SK-N-SH (cell line): ENCODE measurements at regions not wholly inside any gene's neighbourhood (a gene's known extent, or its start where the extent isn't known, plus 50 kb on each side); places are given as distances from the start of the nearest gene placed in this dataset.

Experiments
- CTCF ChIA-PET: fragments of 300-600, 350-600 bp; formaldehyde crosslinking; extraction: SDS; loops from one replicate; lab custom pipeline; 2021; lab: Yijun Ruan, JAX
- POLR2A ChIA-PET: fragments of 350-600 bp; sonication (Branson Sonifier 250); formaldehyde crosslinking; extraction: SDS; loops from one replicate; lab custom pipeline; 2020; ENCODE audit warnings: antibody characterized with exemption, inconsistent platforms; lab: Yijun Ruan, JAX
- DNase-seq: peaks from one replicate; pipeline ENCODE4 v3.0.0; 2012
- H2AFZ ChIP-seq: fragments of 200-600 bp; sonication (generic); 2 replicates; pipeline ENCODE4 v1.8.1; 2016; ENCODE audit warnings: antibody characterized with exemption, mild to moderate bottlenecking, low read depth
- H3F3A ChIP-seq: fragments of 200-600 bp; sonication (generic); replicated peaks from 2 replicates; pipeline ENCODE3; 2016; ENCODE audit warnings: antibody characterized with exemption, mild to moderate bottlenecking; ENCODE audit not compliant: insufficient read depth
- H3K27ac ChIP-seq, 2 experiments: fragments of 200-500 bp in 1 of 2; fragments of 200-600 bp in 1 of 2; sonication (Bioruptor generic) in 1 of 2; sonication (generic), shearing (Covaris generic) in 1 of 2; 2 replicates each; pipeline versions ENCODE4 v1.5.1 to v1.6.1; 2014 to 2016; ENCODE audit warnings: low read depth in 2 of 2, inconsistent platforms in 1 of 2, low read length in 1 of 2, mild to moderate bottlenecking in 1 of 2, mixed read lengths in 1 of 2
- H3K27me3 ChIP-seq: fragments of 200-600 bp; sonication (generic), shearing (Covaris generic); 2 replicates; pipeline ENCODE4 v1.6.1; 2016; ENCODE audit warnings: mixed run types; ENCODE audit not compliant: insufficient read depth
- H3K36me3 ChIP-seq, 2 experiments: fragments of 200-500 bp in 1 of 2; fragments of 200-600 bp in 1 of 2; sonication (Bioruptor generic) in 1 of 2; sonication (generic) in 1 of 2; replicated peaks in 1 of 2; 2 replicates each; pipeline versions ENCODE3 to v1.5.1; 2014 to 2016; ENCODE audit warnings: low read length in 1 of 2, mild to moderate bottlenecking in 1 of 2; ENCODE audit not compliant: insufficient read depth in 2 of 2, control insufficient read depth in 1 of 2
- H3K4me1 ChIP-seq, 2 experiments: fragments of 200-500 bp in 1 of 2; fragments of 200-600 bp in 1 of 2; sonication (Bioruptor generic) in 1 of 2; sonication (generic), shearing (Covaris generic) in 1 of 2; 2 replicates each; pipeline versions ENCODE4 v1.5.1 to v1.6.1; 2014 to 2016; ENCODE audit warnings: low read depth in 1 of 2, low read length in 1 of 2, mixed run types in 1 of 2; ENCODE audit not compliant: insufficient read depth in 2 of 2, control insufficient read depth in 1 of 2
- H3K4me2 ChIP-seq: fragments of 200-600 bp; sonication (generic), shearing (Covaris generic); 2 replicates; pipeline ENCODE4 v1.6.1; 2017; ENCODE audit warnings: mixed run types
- H3K4me3 ChIP-seq, 2 experiments: fragments of 200-500 bp in 1 of 2; fragments of 200-600 bp in 1 of 2; sonication (Bioruptor generic) in 1 of 2; sonication (generic), shearing (Covaris generic) in 1 of 2; 2 replicates each; pipeline versions ENCODE4 v1.5.1 to v1.8.1; 2014 to 2016; ENCODE audit warnings: low read depth in 2 of 2, inconsistent platforms in 1 of 2, low read length in 1 of 2, mild to moderate bottlenecking in 1 of 2, mixed read lengths in 1 of 2, moderate library complexity in 1 of 2
- H3K79me2 ChIP-seq: fragments of 200-600 bp; sonication (generic); 2 replicates; pipeline ENCODE4 v1.8.1; 2017; ENCODE audit warnings: mild to moderate bottlenecking; ENCODE audit not compliant: insufficient read depth
- H3K9ac ChIP-seq: fragments of 200-600 bp; sonication (generic); 2 replicates; pipeline ENCODE4 v1.6.1; 2017; ENCODE audit warnings: mixed run types
- H3K9me2 ChIP-seq: fragments of 200-600 bp; sonication (generic); 2 replicates; pipeline ENCODE4 v1.6.1; 2017; ENCODE audit warnings: mixed run types
- H3K9me3 ChIP-seq: fragments of 200-600 bp; sonication (generic); 2 replicates; pipeline ENCODE4 v1.6.1; 2017; ENCODE audit warnings: mixed run types, mild to moderate bottlenecking, moderate library complexity
- H4K20me1 ChIP-seq: fragments of 200-600 bp; sonication (generic); 2 replicates; pipeline ENCODE4 v1.6.1; 2017; ENCODE audit warnings: mild to moderate bottlenecking, mixed run types; ENCODE audit not compliant: insufficient read depth
- ELF1 ChIP-seq: IDR thresholded peaks from 2 replicates; pipeline ENCODE4 v1.4.0; 2012
- EP300 ChIP-seq, 2 experiments: IDR thresholded peaks; 2 replicates each; pipeline versions ENCODE4 v1.4.0 to v1.6.1; 2012; ENCODE audit warnings: borderline replicate concordance in 1 of 2, low read depth in 1 of 2, low read length in 1 of 2
- EZH2phosphoT487 ChIP-seq: fragments of 200-600 bp; sonication (generic); IDR thresholded peaks from 2 replicates; pipeline ENCODE4 v1.6.1; 2017; ENCODE audit warnings: low read depth, mixed run types, mild to moderate bottlenecking, antibody characterized with exemption, moderate library complexity, borderline replicate concordance
- FOSL2 ChIP-seq: IDR thresholded peaks from 2 replicates; pipeline ENCODE4 v1.4.0; 2012; ENCODE audit warnings: low read depth, mild to moderate bottlenecking, moderate library complexity, borderline replicate concordance
- FOXJ3 ChIP-seq: sonication (generic); formaldehyde crosslinking; IDR thresholded peaks from 2 replicates; pipeline ENCODE4 v1.5.1; 2020; ENCODE audit warnings: mild to moderate bottlenecking, missing genetic modification reagents
- FOXM1 ChIP-seq: IDR thresholded peaks from 2 replicates; pipeline ENCODE4 v1.4.0; 2012; ENCODE audit warnings: low read depth, mild to moderate bottlenecking
- JUND ChIP-seq: IDR thresholded peaks from 2 replicates; pipeline ENCODE4 v1.4.0; 2012
- MAX ChIP-seq: IDR thresholded peaks from 2 replicates; pipeline ENCODE4 v1.4.0; 2012; ENCODE audit warnings: low read depth
- NFIC ChIP-seq: IDR thresholded peaks from 2 replicates; pipeline ENCODE4 v1.4.0; 2012; ENCODE audit warnings: borderline replicate concordance
- PBX3 ChIP-seq: IDR thresholded peaks from 2 replicates; pipeline ENCODE4; 2012
- RCOR1 ChIP-seq: fragments of 150-350 bp; IDR thresholded peaks from 2 replicates; pipeline ENCODE4 v1.6.1; 2017; ENCODE audit warnings: antibody characterized with exemption, low read length
- REST ChIP-seq: IDR thresholded peaks from 2 replicates; pipeline ENCODE4 v1.6.1; 2012; ENCODE audit warnings: mild to moderate bottlenecking, low read depth, low read length, moderate library complexity
- RFX5 ChIP-seq: IDR thresholded peaks from 2 replicates; pipeline ENCODE4 v1.6.1; 2012; ENCODE audit warnings: mild to moderate bottlenecking, improper control_type of control experiment, low read length
- SMC3 ChIP-seq: IDR thresholded peaks from 2 replicates; pipeline ENCODE4 v1.6.1; 2012; ENCODE audit warnings: low read depth, low read length, improper control_type of control experiment
- TCF12 ChIP-seq: IDR thresholded peaks from 2 replicates; pipeline ENCODE4 v1.4.0; 2012
- USF2 ChIP-seq: fragments of 150-350 bp; IDR thresholded peaks from 2 replicates; pipeline ENCODE4 v1.6.1; 2017; ENCODE audit warnings: antibody characterized with exemption, low read length, low read depth, borderline replicate concordance
- ZBTB33 ChIP-seq: IDR thresholded peaks from 2 replicates; pipeline ENCODE4 v1.4.0; 2012; ENCODE audit warnings: low read depth, borderline replicate concordance
- WGBS: methylation state at CpG from one replicate; pipeline ENCODE4 v1.1.6; 2017; ENCODE audit warnings: low lambda C conversion rate; 5-methylcytosine and 5-hydroxymethylcytosine counted together

- no peak for TF ChIP-seq RFX5
- no peak for TF ChIP-seq REST
- TF ChIP-seq NFIC: no peak
- TF ChIP-seq TCF12: no peak
- TF ChIP-seq FOSL2: no peak
- no peak for TF ChIP-seq FOXM1
- DNase-seq: no peak
- ChIA-PET CTCF (interaction anchor here (1.0 to 3.5 kb wide), 3 partner anchors 33 to 216 kb away, joined by 3 to 13 read pairs (median 5); no protein-coding TSS in a partner anchor), POLR2A (no interaction called here)
- Histone ChIP-seq H2AFZ (no peak overlapping the region), H3K4me3 (no peak overlapping the region), H3K36me3 (no peaks in the 10 kb centered on the region), H3K27me3 (no peaks in the 10 kb centered on the region), H3K9me2 (no peaks in the 10 kb centered on the region), H3K9ac (no peak overlapping the region), H3K4me2 (no peak overlapping the region), H3K27ac (no peak overlapping the region), H3K4me1 (peaks cover 16 to 24% of the 10 kb centered on the region in 2 experiments; a peak in 3 of 4 replicates), H3F3A (peaks cover 4% of the 10 kb centered on the region), H3K9me3 (no peaks in the 10 kb centered on the region), H4K20me1 (peaks cover 79% of the 10 kb centered on the region), H3K79me2 (peaks cover 98% of the 10 kb centered on the region)
- 94% methylated on average over 16 of the region's 16 CpGs for WGBS
Observed at GRCh38 chr17:77462553-77463497, 322.1 kb downstream of the SEC14L1 start.

- Histone ChIP-seq H3K79me2 (peaks cover 96% of the 10 kb centered on the region), H3K4me2 (peak overlapping the region; percentile 60; the same call in 1 of the 2 replicates), H3K9ac (no peak overlapping the region), H4K20me1 (peaks cover 70% of the 10 kb centered on the region), H3K4me3 (no peak overlapping the region), H3K36me3 (no peaks in the 10 kb centered on the region), H3K9me2 (no peaks in the 10 kb centered on the region), H3F3A (peaks cover 4% of the 10 kb centered on the region), H2AFZ (no peak overlapping the region), H3K4me1 (peaks cover 16 to 23% of the 10 kb centered on the region in 2 experiments; a peak in 3 of 4 replicates), H3K9me3 (no peaks in the 10 kb centered on the region), H3K27ac (no peak overlapping the region; a peak in 1 of 4 replicates), H3K27me3 (no peaks in the 10 kb centered on the region)
- POLR2A ChIA-PET: no interaction called here
- CTCF ChIA-PET: interaction anchor here (1.0 to 2.0 kb wide), 2 partner anchors 35 to 65 kb away, joined by 3 to 5 read pairs; no protein-coding TSS in a partner anchor
- no peak for DNase-seq
- no peak for TF ChIP-seq EZH2phosphoT487
- no peak for TF ChIP-seq RCOR1
- no peak for TF ChIP-seq PBX3
- no peak for TF ChIP-seq RFX5
- no peak for TF ChIP-seq MAX
- no peak for TF ChIP-seq USF2
- TF ChIP-seq JUND: no peak
- TF ChIP-seq SMC3: no peak
- no peak for TF ChIP-seq FOXJ3
- TF ChIP-seq FOSL2: no peak
- TF ChIP-seq ZBTB33: no peak
- TF ChIP-seq EP300 (IDR thresholded peaks at IDR 0.05; ENCODE audit: borderline replicate concordance in 1 of 2, low read depth in 1 of 2, low read length in 1 of 2): no peak
- TF ChIP-seq ELF1: no peak
- 95% methylated on average over 6 of the region's 6 CpGs for WGBS
Observed at GRCh38 chr17:77464988-77465357, 324.2 kb downstream of the SEC14L1 start.
